T-helper 1 cell (primary cell): ENCODE measurements at regions not wholly inside any gene's neighbourhood (a gene's known extent, or its start where the extent isn't known, plus 50 kb on each side); places are given as distances from the start of the nearest gene placed in this dataset.

Experiments used
- DNase-seq, 5 donors: peaks; one replicate each; pipeline ENCODE4 v3.0.0-alpha.2; 2012 to 2020

- DNase-seq = no peak
Measured at GRCh38 chr5:17763301-17763700, 129.0 kb downstream of the TAF11L14 start.

GRCh38 chr5:17766031-17766430 lies 131.8 kb downstream of the TAF11L14 start:
- DNase-seq = no peak

GRCh38 chr5:17769277-17769676 lies 135.0 kb downstream of the TAF11L14 start:
- no peak for DNase-seq

GRCh38 chr5:17772232-17772631 lies 138.0 kb downstream of the TAF11L14 start:
- DNase-seq = no peak

GRCh38 chr5:17785774-17786173 lies 151.5 kb downstream of the TAF11L14 start:
- DNase-seq = no peak

- DNase-seq = no peak
Measured at GRCh38 chr5:17788351-17788750, 154.1 kb downstream of the TAF11L14 start.

GRCh38 chr5:17794201-17794600 lies 159.9 kb downstream of the TAF11L14 start:
- no peak for DNase-seq

- DNase-seq = no peak
Measured at GRCh38 chr5:17794815-17795214, 160.6 kb downstream of the TAF11L14 start.

GRCh38 chr5:17796142-17796541 lies 161.9 kb downstream of the TAF11L14 start:
- no peak for DNase-seq

GRCh38 chr5:17796757-17797396 lies 162.6 kb downstream of the TAF11L14 start:
- no peak for DNase-seq

GRCh38 chr5:17799521-17799920 lies 165.3 kb downstream of the TAF11L14 start:
- no peak for DNase-seq

- no peak for DNase-seq
Measured at GRCh38 chr5:17801595-17801994, 167.3 kb downstream of the TAF11L14 start.

- no peak for DNase-seq
Measured at GRCh38 chr5:17802256-17802655, 168.0 kb downstream of the TAF11L14 start.

- no peak for DNase-seq
Measured at GRCh38 chr5:17803971-17804370, 169.7 kb downstream of the TAF11L14 start.

- no peak for DNase-seq
Measured at GRCh38 chr5:17805227-17805825, 171.1 kb downstream of the TAF11L14 start.

GRCh38 chr5:17806818-17807468 lies 172.7 kb downstream of the TAF11L14 start:
- DNase-seq = no peak

- DNase-seq = no peak
Measured at GRCh38 chr5:17808566-17808965, 174.3 kb downstream of the TAF11L14 start.

GRCh38 chr5:17810734-17811133 lies 176.5 kb downstream of the TAF11L14 start:
- DNase-seq = no peak

GRCh38 chr5:17813214-17813613 lies 179.0 kb downstream of the TAF11L14 start:
- DNase-seq = no peak

GRCh38 chr5:17816505-17816904 lies 182.2 kb downstream of the TAF11L14 start:
- no peak for DNase-seq

- no peak for DNase-seq
Measured at GRCh38 chr5:17816944-17817343, 182.7 kb downstream of the TAF11L14 start.

- no peak for DNase-seq
Measured at GRCh38 chr5:17817990-17818389, 183.7 kb downstream of the TAF11L14 start.

GRCh38 chr5:17819783-17820182 lies 185.5 kb downstream of the TAF11L14 start:
- DNase-seq = no peak

- DNase-seq = no peak
Measured at GRCh38 chr5:17828681-17829080, 194.4 kb downstream of the TAF11L14 start.
